Tibial nerve (tissue), 4 donors: ENCODE measurements at regions not wholly inside any gene's neighbourhood (a gene's known extent, or its start where the extent isn't known, plus 50 kb on each side); places are given as distances from the start of the nearest gene placed in this dataset.

Experiments used
- EP300 ChIP-seq, 2 donors: sonication (generic); formaldehyde crosslinking; IDR thresholded peaks; one replicate each; pipeline ENCODE4 v1.6.1; 2017; ENCODE audit warnings: antibody characterized with exemption in 2 of 2, mild to moderate bottlenecking in 1 of 2
- POLR2A ChIP-seq, 2 donors: fragments of 450-650 bp; IDR thresholded peaks; one replicate each; pipeline ENCODE4 v1.6.1; 2017; ENCODE audit warnings: antibody characterized with exemption in 2 of 2, mild to moderate bottlenecking in 2 of 2, moderate library complexity in 2 of 2
- TF ChIP-seq, protein P1 (sequence below), 5 experiments: fragments of 200-600 bp in 3 of 5; fragments of 450-650 bp in 2 of 5; sonication (generic) in 3 of 5; IDR thresholded peaks; one replicate each; pipeline ENCODE4 v1.5.1; 2016 to 2019; ENCODE audit warnings: antibody characterized with exemption in 5 of 5, mild to moderate bottlenecking in 3 of 5, moderate library complexity in 2 of 5

DNA sequence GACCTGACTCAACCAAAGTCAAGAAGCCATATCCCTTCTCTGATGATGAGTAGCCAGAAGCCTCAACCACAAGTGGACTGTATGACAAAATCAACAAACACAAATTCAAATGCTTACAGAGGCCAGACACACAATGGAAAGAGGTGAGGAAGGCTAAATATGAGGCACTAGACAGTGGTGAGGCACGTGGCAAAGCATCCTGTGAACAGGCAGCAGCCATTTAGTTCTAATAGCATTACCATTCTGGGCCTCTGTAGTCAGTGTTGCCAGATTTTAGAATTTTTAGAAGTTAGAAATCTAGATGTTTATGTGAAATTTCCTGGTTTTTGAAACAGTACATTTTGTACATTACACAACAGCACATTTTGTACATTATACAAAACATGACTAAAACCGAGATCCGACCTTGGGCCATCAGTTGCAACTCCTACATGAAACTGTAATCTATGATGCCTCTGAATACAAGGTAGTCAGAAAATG lies 403.3 kb downstream of the COG6 start:
- TF ChIP-seq, protein P1, sequence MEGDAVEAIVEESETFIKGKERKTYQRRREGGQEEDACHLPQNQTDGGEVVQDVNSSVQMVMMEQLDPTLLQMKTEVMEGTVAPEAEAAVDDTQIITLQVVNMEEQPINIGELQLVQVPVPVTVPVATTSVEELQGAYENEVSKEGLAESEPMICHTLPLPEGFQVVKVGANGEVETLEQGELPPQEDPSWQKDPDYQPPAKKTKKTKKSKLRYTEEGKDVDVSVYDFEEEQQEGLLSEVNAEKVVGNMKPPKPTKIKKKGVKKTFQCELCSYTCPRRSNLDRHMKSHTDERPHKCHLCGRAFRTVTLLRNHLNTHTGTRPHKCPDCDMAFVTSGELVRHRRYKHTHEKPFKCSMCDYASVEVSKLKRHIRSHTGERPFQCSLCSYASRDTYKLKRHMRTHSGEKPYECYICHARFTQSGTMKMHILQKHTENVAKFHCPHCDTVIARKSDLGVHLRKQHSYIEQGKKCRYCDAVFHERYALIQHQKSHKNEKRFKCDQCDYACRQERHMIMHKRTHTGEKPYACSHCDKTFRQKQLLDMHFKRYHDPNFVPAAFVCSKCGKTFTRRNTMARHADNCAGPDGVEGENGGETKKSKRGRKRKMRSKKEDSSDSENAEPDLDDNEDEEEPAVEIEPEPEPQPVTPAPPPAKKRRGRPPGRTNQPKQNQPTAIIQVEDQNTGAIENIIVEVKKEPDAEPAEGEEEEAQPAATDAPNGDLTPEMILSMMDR (IDR thresholded peaks at IDR 0.05) = no peak
- TF ChIP-seq POLR2A (IDR thresholded peaks at IDR 0.05) = no peak
- no peak for TF ChIP-seq EP300 (IDR thresholded peaks at IDR 0.05)
